HepG2 (cell line): ENCODE measurements at regions not wholly inside any gene's neighbourhood (a gene's known extent, or its start where the extent isn't known, plus 50 kb on each side); places are given as distances from the start of the nearest gene placed in this dataset.

Experiments
- ATAC-seq: fragments of 200-7000 bp; cut with Tn5 transposase; 3 replicates; pipeline ENCODE4 v1.9.1; 2020; ENCODE audit warnings: mild to moderate bottlenecking, moderate library complexity
- BruUV-seq: library from RNA; stranded (reverse); fragments of 400-500 nt; replicated peaks from 2 replicates; lab custom pipeline; 2021; lab: Mats Ljungman, UMichigan
- CTCF ChIA-PET: fragments of 300-600 bp; formaldehyde crosslinking; extraction: SDS; loops from one replicate; lab custom pipeline; 2021; ENCODE audit warnings: low total read pairs, inconsistent platforms, low intra/inter-chr PET ratio; lab: Yijun Ruan, JAX
- POLR2A ChIA-PET: fragments of 350-600 bp; sonication (Branson Sonifier 250); formaldehyde crosslinking; loops from one replicate; lab custom pipeline; 2020; ENCODE audit warnings: antibody characterized with exemption, inconsistent platforms; lab: Yijun Ruan, JAX
- DNase-seq: peaks from one replicate; pipeline ENCODE4 v3.0.0-alpha.2; 2015; ENCODE audit warnings: low spot score
- FAIRE-seq: peaks from 3 replicates; lab custom pipeline; 2011; peaks lifted over from hg19 to GRCh38; lab: Jason Lieb, UNC
- H2AFZ ChIP-seq: one replicate; pipeline ENCODE4 v1.6.1; 2011; ENCODE audit warnings: low read length, inconsistent platforms
- H3K27ac ChIP-seq: fragments of 300-600 bp; 3 replicates; pipeline ENCODE4 v1.8.0; 2011; ENCODE audit warnings: mixed run types, mild to moderate bottlenecking, mixed read lengths, low read length, inconsistent platforms; ENCODE audit not compliant: insufficient read depth; ENCODE audit errors: extremely low read length
- H3K27me3 ChIP-seq, 2 experiments: fragments of 200-600 bp in 1 of 2; 2 replicates in 1 of 2; 3 replicates in 1 of 2; pipeline versions ENCODE4 v1.6.0 to v1.8.0; 2011; ENCODE audit warnings: low read length in 2 of 2, mild to moderate bottlenecking in 2 of 2, moderate library complexity in 2 of 2, inconsistent platforms in 1 of 2; ENCODE audit not compliant: insufficient read depth in 2 of 2, control insufficient read depth in 1 of 2
- H3K36me3 ChIP-seq, 2 experiments: fragments of 200-600 bp in 1 of 2; replicated peaks in 1 of 2; 2 replicates in 1 of 2; 3 replicates in 1 of 2; pipeline versions ENCODE4 v1.5.1 to v1.8.0; 2011; ENCODE audit warnings: low read length in 2 of 2, inconsistent platforms in 1 of 2; ENCODE audit not compliant: insufficient read depth in 2 of 2, control insufficient read depth in 1 of 2
- H3K4me1 ChIP-seq: 2 replicates; pipeline ENCODE4 v1.5.1; 2012; ENCODE audit warnings: low read length, inconsistent platforms; ENCODE audit not compliant: insufficient read depth
- H3K4me2 ChIP-seq: 2 replicates; pipeline ENCODE4 v1.6.0; 2011; ENCODE audit warnings: low read depth, low read length, inconsistent platforms
- H3K4me3 ChIP-seq, 3 experiments: fragments of 200-600 bp in 1 of 3; sonication (generic), shearing (Covaris generic) in 1 of 3; replicated peaks in 1 of 3; 2 replicates each; pipeline ENCODE4 v1.5.1; 2011 to 2016; ENCODE audit warnings: low read length in 3 of 3, inconsistent platforms in 2 of 3, low read depth in 2 of 3, mild to moderate bottlenecking in 2 of 3, control low read depth in 1 of 3, mixed read lengths in 1 of 3; ENCODE audit not compliant: insufficient read depth in 1 of 3
- H3K79me2 ChIP-seq: one replicate; pipeline ENCODE4 v1.6.1; 2011; ENCODE audit warnings: low read length, inconsistent platforms; ENCODE audit not compliant: insufficient read depth
- H3K9ac ChIP-seq: 2 replicates; pipeline ENCODE4 v1.6.0; 2011; ENCODE audit warnings: mild to moderate bottlenecking, low read depth, low read length, inconsistent platforms; ENCODE audit not compliant: insufficient read depth
- H3K9me3 ChIP-seq: 2 replicates; pipeline ENCODE4 v1.5.1; 2012; ENCODE audit warnings: mild to moderate bottlenecking, low read length
- H4K20me1 ChIP-seq: 2 replicates; pipeline ENCODE4 v1.6.0; 2011; ENCODE audit warnings: inconsistent platforms, mild to moderate bottlenecking, low read length, moderate library complexity; ENCODE audit not compliant: insufficient read depth
- ARID3A ChIP-seq: IDR thresholded peaks from 2 replicates; pipeline ENCODE4 v1.6.1; 2012; ENCODE audit warnings: low read depth, low read length, improper control_type of control experiment
- CHCHD3 ChIP-seq: sonication (generic); formaldehyde crosslinking; IDR thresholded peaks from 2 replicates; pipeline ENCODE4 v1.8.0; 2022; ENCODE audit warnings: mild to moderate bottlenecking, missing genetic modification reagents, moderate library complexity
- GTF3A ChIP-seq: sonication (generic); formaldehyde crosslinking; conservative IDR thresholded peaks from 2 replicates; pipeline ENCODE4 v1.4.0; 2020; ENCODE audit warnings: mild to moderate bottlenecking, missing genetic modification reagents
- HMGXB3 ChIP-seq: sonication (generic); formaldehyde crosslinking; IDR thresholded peaks from 2 replicates; pipeline ENCODE4 v1.4.0; 2020; ENCODE audit warnings: missing genetic modification reagents, borderline replicate concordance
- LRRFIP1 ChIP-seq: sonication (generic); formaldehyde crosslinking; conservative IDR thresholded peaks from 2 replicates; pipeline ENCODE4 v1.4.0; 2020; ENCODE audit warnings: missing genetic modification reagents
- NFYC ChIP-seq: IDR thresholded peaks from 2 replicates; pipeline ENCODE4 v1.6.1; 2016; ENCODE audit warnings: missing genetic modification reagents, missing compliant biosample characterization
- RBFOX2 ChIP-seq: fragments of 200-400 bp; formaldehyde crosslinking; IDR thresholded peaks from 2 replicates; pipeline ENCODE4 v1.6.1; 2017; ENCODE audit warnings: low read depth, mild to moderate bottlenecking, low read length
- TSC22D2 ChIP-seq: sonication (generic); formaldehyde crosslinking; IDR thresholded peaks from 2 replicates; pipeline ENCODE4 v1.5.1; 2020; ENCODE audit warnings: missing genetic modification reagents, mild to moderate bottlenecking, borderline replicate concordance
- ZFP36 ChIP-seq: fragments of 150-350 bp; IDR thresholded peaks from 2 replicates; pipeline ENCODE4 v1.6.1; 2018; ENCODE audit warnings: borderline replicate concordance, low read length, low read depth; ENCODE audit not compliant: partially characterized antibody
- ZNF782 ChIP-seq: sonication (generic); formaldehyde crosslinking; IDR thresholded peaks from 2 replicates; pipeline ENCODE4 v1.4.0; 2020; ENCODE audit warnings: missing genetic modification reagents, mild to moderate bottlenecking, borderline replicate concordance
- ZNF883 ChIP-seq: sonication (generic); formaldehyde crosslinking; IDR thresholded peaks from 2 replicates; pipeline ENCODE4 v1.5.1; 2020; ENCODE audit warnings: mild to moderate bottlenecking, missing genetic modification reagents; ENCODE audit errors: not compliant biosample characterization
- WGBS: methylation state at CpG from one replicate; pipeline ENCODE4 v1.1.6; 2017; ENCODE audit warnings: low lambda C conversion rate; 5-methylcytosine and 5-hydroxymethylcytosine counted together
- in situ Hi-C: cut with HindIII; loops from 2 replicates; pipeline ENCODE4 v1.10.0; 2017; ENCODE audit warnings: low pct_unique_long_range_greater_than_20kb; ENCODE audit not compliant: extremely low pct_ligation_motif_present
- intact Hi-C: fragments of 100-400 bp; cut with micrococcal nuclease; formaldehyde crosslinking; loops from one replicate; pipeline ENCODE4 v1.10.0; 2022; ENCODE audit not compliant: unreplicated experiment

GRCh38 chr13:34308725-34309124 lies 490.8 kb downstream of the RFC3 start:
- Histone ChIP-seq H3K4me2 (no peak overlapping the region), H3K4me3 (no peak overlapping the region), H3K27me3 (no peaks in the 10 kb centered on the region), H3K4me1 (no peaks in the 10 kb centered on the region), H4K20me1 (no peaks in the 10 kb centered on the region), H3K27ac (no peak overlapping the region), H3K36me3 (no peaks in the 10 kb centered on the region), H3K9ac (no peak overlapping the region), H3K9me3 (no peaks in the 10 kb centered on the region), H2AFZ (no peak overlapping the region), H3K79me2 (no peaks in the 10 kb centered on the region)
- no peak for FAIRE-seq
- TF ChIP-seq RBFOX2: no peak
- no peak for TF ChIP-seq TSC22D2 (CRISPR knock-in tag)
- TF ChIP-seq ZNF782: no peak
- TF ChIP-seq ZFP36: no peak
- TF ChIP-seq LRRFIP1: no peak
- no peak for TF ChIP-seq GTF3A (CRISPR knock-in tag)
- no peak for TF ChIP-seq NFYC (CRISPR knock-in tag)
- no peak for TF ChIP-seq ARID3A
- TF ChIP-seq ZNF883 (CRISPR knock-in tag): no peak
- TF ChIP-seq CHCHD3: no peak
- TF ChIP-seq HMGXB3 (CRISPR knock-in tag): no peak
- DNase-seq: no peak
- ATAC-seq: no peak
- WGBS: 40% methylated on average over 1 of the region's 1 CpG
- BruUV-seq: no TSS peak
- in situ Hi-C loops (no loop called here), intact Hi-C loops (no loop called here)
- CTCF ChIA-PET: no interaction called here
- POLR2A ChIA-PET: no interaction called here
